B cell (primary cell): ENCODE measurements at regions not wholly inside any gene's neighbourhood (a gene's known extent, or its start where the extent isn't known, plus 50 kb on each side); places are given as distances from the start of the nearest gene placed in this dataset.

Source experiments
- ATAC-seq: fragments of 200-7000 bp; cut with Tn5 transposase; one replicate; pipeline ENCODE4 v1.10.0; 2021; ENCODE audit warnings: low read depth, mild to moderate bottlenecking, moderate number of reproducible peaks, moderate library complexity
- CTCF ChIA-PET: fragments of 350-600 bp; sonication (Branson Sonifier 250); formaldehyde crosslinking; loops from one replicate; lab custom pipeline; 2021; ENCODE audit warnings: antibody characterized with exemption, inconsistent platforms; lab: Charles Lee
- POLR2A ChIA-PET: fragments of 350-600 bp; sonication (Branson Sonifier 250); formaldehyde crosslinking; loops from one replicate; lab custom pipeline; 2021; ENCODE audit warnings: antibody characterized with exemption; lab: Charles Lee
- DNase-seq: peaks from one replicate; pipeline ENCODE4 v3.0.0; 2013
- H2AFZ ChIP-seq: 2 replicates; pipeline ENCODE4 v1.6.1; 2012; ENCODE audit warnings: mild to moderate bottlenecking, low read depth, low read length; ENCODE audit not compliant: insufficient read depth, poor library complexity, severe bottlenecking
- H3K27ac ChIP-seq, 2 donors: 1 replicate in 1 of 2; 2 replicates in 1 of 2; pipeline ENCODE4 v1.5.1; 2012 to 2013; ENCODE audit warnings: low read length in 2 of 2, mild to moderate bottlenecking in 2 of 2, moderate library complexity in 1 of 2
- H3K27me3 ChIP-seq, 4 experiments: fragments of 200-600 bp in 1 of 4; sonication (generic) in 1 of 4; replicated peaks in 1 of 4; 1 replicate in 2 of 4; 2 replicates in 2 of 4; pipeline versions ENCODE4 v1.6.1 to v1.7.0; 2013 to 2016; ENCODE audit warnings: low read length in 3 of 4, mild to moderate bottlenecking in 2 of 4, mixed read lengths in 1 of 4, moderate library complexity in 1 of 4; ENCODE audit not compliant: insufficient read depth in 4 of 4, control insufficient read depth in 3 of 4; ENCODE audit errors: control extremely low read depth in 1 of 4
- H3K36me3 ChIP-seq, 2 experiments: replicated peaks in 1 of 2; 1 replicate in 1 of 2; 2 replicates in 1 of 2; pipeline versions ENCODE4 v1.6.1 to v1.7.1; 2013; ENCODE audit warnings: low read length in 1 of 2; ENCODE audit not compliant: insufficient read depth in 2 of 2, control insufficient read depth in 1 of 2; ENCODE audit errors: control extremely low read depth in 1 of 2, extremely low read depth in 1 of 2
- H3K4me1 ChIP-seq, 2 donors: fragments of 200-600 bp in 1 of 2; sonication (generic) in 1 of 2; 1 replicate in 1 of 2; 2 replicates in 1 of 2; pipeline versions ENCODE4 v1.5.1 to v1.6.1; 2013 to 2017; ENCODE audit warnings: low read length in 2 of 2; ENCODE audit not compliant: control insufficient read depth in 2 of 2, insufficient read depth in 2 of 2
- H3K4me2 ChIP-seq: replicated peaks from 2 replicates; pipeline ENCODE3; 2012; ENCODE audit warnings: mild to moderate bottlenecking, low read depth, low read length; ENCODE audit not compliant: poor library complexity, severe bottlenecking
- H3K4me3 ChIP-seq, 5 experiments: fragments of 200-600 bp in 1 of 5; sonication (generic) in 1 of 5; 1 replicate in 3 of 5; 2 replicates in 2 of 5; pipeline versions ENCODE4 v1.5.1 to v1.7.0; 2011 to 2016; ENCODE audit warnings: low read length in 4 of 5, mild to moderate bottlenecking in 4 of 5, low read depth in 2 of 5, control low read depth in 1 of 5, moderate library complexity in 1 of 5; ENCODE audit not compliant: insufficient read depth in 1 of 5; ENCODE audit errors: control extremely low read depth in 1 of 5, extremely low read depth in 1 of 5
- H3K79me2 ChIP-seq: fragments of 200-600 bp; sonication (generic); one replicate; pipeline ENCODE4 v1.6.0; 2016; ENCODE audit warnings: low read length; ENCODE audit not compliant: control insufficient read depth, insufficient read depth
- H3K9ac ChIP-seq: fragments of 200-600 bp; sonication (generic); 2 replicates; pipeline ENCODE4 v1.6.1; 2017; ENCODE audit warnings: mild to moderate bottlenecking, low read length, moderate library complexity
- H3K9me3 ChIP-seq, 3 donors: one replicate each; pipeline versions ENCODE4 v1.6.1 to v1.7.1; 2013; ENCODE audit warnings: low read length in 2 of 3; ENCODE audit not compliant: control insufficient read depth in 2 of 3, insufficient read depth in 1 of 3; ENCODE audit errors: control extremely low read depth in 1 of 3
- H4K20me1 ChIP-seq: 2 replicates; pipeline ENCODE4 v1.6.0; 2012; ENCODE audit warnings: mild to moderate bottlenecking, low read length; ENCODE audit not compliant: insufficient read depth, control insufficient read depth, poor library complexity, severe bottlenecking
- H3K27ac Mint-ChIP-seq: one replicate; pipeline ENCODE4 v1.8.0; 2021; ENCODE audit warnings: mixed read lengths
- H3K27me3 Mint-ChIP-seq: one replicate; pipeline ENCODE4 v1.8.0; 2021; ENCODE audit warnings: mixed read lengths
- H3K4me1 Mint-ChIP-seq: one replicate; pipeline ENCODE4 v1.8.0; 2021; ENCODE audit warnings: mixed read lengths
- H3K4me3 Mint-ChIP-seq: one replicate; pipeline ENCODE4 v1.8.0; 2021; ENCODE audit warnings: mixed read lengths
- H3K9me3 Mint-ChIP-seq: one replicate; pipeline ENCODE4 v1.8.0; 2022; ENCODE audit warnings: mixed read lengths; ENCODE audit not compliant: insufficient read depth
- EZH2 ChIP-seq: IDR thresholded peaks from 2 replicates; pipeline ENCODE4 v1.6.1; 2012; ENCODE audit warnings: borderline replicate concordance, low read depth, mild to moderate bottlenecking, moderate library complexity, low read length; ENCODE audit not compliant: insufficient read depth, poor library complexity, severe bottlenecking
- WGBS: methylation state at CpG from one replicate; pipeline ENCODE4 v1.1.5; 2013; ENCODE audit warnings: missing lambda C conversion rate; ENCODE audit not compliant: insufficient coverage; 5-methylcytosine and 5-hydroxymethylcytosine counted together
- intact Hi-C: fragments of 100-400 bp; cut with micrococcal nuclease; formaldehyde crosslinking; loops from one replicate; pipeline ENCODE4 v1.10.0; 2022
- TF ChIP-seq, protein P1 (sequence below): fragments of 200-600 bp; IDR thresholded peaks from one replicate; pipeline ENCODE4 v1.8.0; 2022; ENCODE audit warnings: antibody characterized with exemption, mild to moderate bottlenecking

DNA sequence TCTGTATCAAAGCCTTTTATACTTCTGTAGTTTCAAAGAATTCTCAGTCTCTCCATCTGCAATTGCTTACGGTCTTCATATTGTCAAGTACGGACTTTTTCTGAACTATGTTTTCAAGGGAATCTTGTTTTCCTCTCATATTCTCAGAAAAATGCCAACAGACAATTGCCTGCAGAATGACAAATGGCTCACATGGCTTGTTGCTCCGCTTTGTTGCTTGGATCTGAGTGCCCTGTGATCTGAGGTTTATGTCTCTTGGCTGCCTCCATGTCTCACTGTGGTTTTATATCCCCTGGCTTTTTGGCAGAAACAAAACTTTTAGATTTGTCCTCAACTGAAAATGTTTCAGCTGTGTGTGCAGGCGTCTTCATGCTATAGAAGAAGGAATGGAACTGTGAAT lies 285.4 kb upstream of the CHD6 start:
- H2AFZ ChIP-seq = no peak overlapping the region
- no peaks in the 10 kb centered on the region for H3K27me3 Mint-ChIP-seq
- H3K27ac Mint-ChIP-seq = no peak overlapping the region
- H3K4me1 Mint-ChIP-seq = no peaks in the 10 kb centered on the region
- H3K79me2 ChIP-seq = no peaks in the 10 kb centered on the region
- no peak for ATAC-seq
- H3K9me3 Mint-ChIP-seq = no peaks in the 10 kb centered on the region
- ChIA-PET CTCF (no interaction called here), POLR2A (no interaction called here)
- H3K4me3 Mint-ChIP-seq = no peak overlapping the region
- no peak overlapping the region for H3K27ac ChIP-seq
- no peak overlapping the region for H3K4me2 ChIP-seq
- H3K4me3 ChIP-seq = no peak overlapping the region
- H3K27me3 ChIP-seq = no peaks in the 10 kb centered on the region
- H3K9me3 ChIP-seq = no peaks in the 10 kb centered on the region
- TF ChIP-seq, protein P1, sequence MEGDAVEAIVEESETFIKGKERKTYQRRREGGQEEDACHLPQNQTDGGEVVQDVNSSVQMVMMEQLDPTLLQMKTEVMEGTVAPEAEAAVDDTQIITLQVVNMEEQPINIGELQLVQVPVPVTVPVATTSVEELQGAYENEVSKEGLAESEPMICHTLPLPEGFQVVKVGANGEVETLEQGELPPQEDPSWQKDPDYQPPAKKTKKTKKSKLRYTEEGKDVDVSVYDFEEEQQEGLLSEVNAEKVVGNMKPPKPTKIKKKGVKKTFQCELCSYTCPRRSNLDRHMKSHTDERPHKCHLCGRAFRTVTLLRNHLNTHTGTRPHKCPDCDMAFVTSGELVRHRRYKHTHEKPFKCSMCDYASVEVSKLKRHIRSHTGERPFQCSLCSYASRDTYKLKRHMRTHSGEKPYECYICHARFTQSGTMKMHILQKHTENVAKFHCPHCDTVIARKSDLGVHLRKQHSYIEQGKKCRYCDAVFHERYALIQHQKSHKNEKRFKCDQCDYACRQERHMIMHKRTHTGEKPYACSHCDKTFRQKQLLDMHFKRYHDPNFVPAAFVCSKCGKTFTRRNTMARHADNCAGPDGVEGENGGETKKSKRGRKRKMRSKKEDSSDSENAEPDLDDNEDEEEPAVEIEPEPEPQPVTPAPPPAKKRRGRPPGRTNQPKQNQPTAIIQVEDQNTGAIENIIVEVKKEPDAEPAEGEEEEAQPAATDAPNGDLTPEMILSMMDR = no peak
- no peak for TF ChIP-seq EZH2
- no peak overlapping the region for H3K9ac ChIP-seq
- WGBS = 80% methylated on average over 4 of the region's 4 CpGs
- no peak for DNase-seq
- H3K36me3 ChIP-seq = no peaks in the 10 kb centered on the region
- no peaks in the 10 kb centered on the region for H3K4me1 ChIP-seq
- intact Hi-C loops = no loop called here
- H4K20me1 ChIP-seq = no peaks in the 10 kb centered on the region

DNA sequence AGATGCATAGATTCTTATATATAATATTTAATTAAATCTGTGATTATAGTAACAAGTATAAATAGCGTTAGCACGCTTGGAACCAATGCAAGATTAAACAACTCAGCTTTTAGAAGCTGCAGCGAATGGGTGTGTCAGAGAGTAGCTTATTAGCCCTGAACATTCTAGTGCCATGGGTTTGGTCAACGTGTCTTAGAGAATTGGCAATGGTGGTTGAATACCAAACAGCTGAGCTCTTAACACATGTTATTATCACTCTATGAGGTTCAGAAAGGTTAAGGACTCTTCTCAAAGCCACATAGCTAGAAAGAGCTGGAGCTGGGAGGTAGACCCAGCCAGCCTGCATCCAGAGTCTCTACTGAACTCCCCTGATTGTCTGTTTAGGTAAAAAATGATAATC lies 284.2 kb upstream of the CHD6 start:
- Histone ChIP-seq H3K27ac (no peak overlapping the region), H3K79me2 (no peaks in the 10 kb centered on the region), H3K36me3 (no peaks in the 10 kb centered on the region), H3K27me3 (peaks cover 0 to 2% (median 0%) of the 10 kb centered on the region in 4 experiments), H3K9me3 (no peaks in the 10 kb centered on the region), H3K9ac (no peak overlapping the region), H4K20me1 (no peaks in the 10 kb centered on the region), H3K4me2 (no peak overlapping the region), H2AFZ (no peak overlapping the region), H3K4me1 (no peaks in the 10 kb centered on the region), H3K4me3 (no peak overlapping the region)
- Mint-ChIP-seq H3K27me3 (no peaks in the 10 kb centered on the region), H3K4me3 (no peak overlapping the region), H3K4me1 (no peaks in the 10 kb centered on the region), H3K27ac (no peak overlapping the region), H3K9me3 (no peaks in the 10 kb centered on the region)
- CTCF ChIA-PET = no interaction called here
- no peak for DNase-seq
- ATAC-seq = no peak
- intact Hi-C loops = no loop called here
- POLR2A ChIA-PET = no interaction called here
- 100% methylated on average over 3 of the region's 4 CpGs for WGBS
- TF ChIP-seq, protein P1 = no peak
- no peak for TF ChIP-seq EZH2
